8988T (cell line): ENCODE measurements at regions not wholly inside any gene's neighbourhood (a gene's known extent, or its start where the extent isn't known, plus 50 kb on each side); places are given as distances from the start of the nearest gene placed in this dataset.
"Not testable (repeated sequence)": the region's sequence is repeated elsewhere in the genome, so short reads cannot be mapped to it uniquely, and the experiment has no call there.

Experiments
- DNase-seq: peaks from one replicate; pipeline ENCODE4 v3.0.0; 2011

DNA sequence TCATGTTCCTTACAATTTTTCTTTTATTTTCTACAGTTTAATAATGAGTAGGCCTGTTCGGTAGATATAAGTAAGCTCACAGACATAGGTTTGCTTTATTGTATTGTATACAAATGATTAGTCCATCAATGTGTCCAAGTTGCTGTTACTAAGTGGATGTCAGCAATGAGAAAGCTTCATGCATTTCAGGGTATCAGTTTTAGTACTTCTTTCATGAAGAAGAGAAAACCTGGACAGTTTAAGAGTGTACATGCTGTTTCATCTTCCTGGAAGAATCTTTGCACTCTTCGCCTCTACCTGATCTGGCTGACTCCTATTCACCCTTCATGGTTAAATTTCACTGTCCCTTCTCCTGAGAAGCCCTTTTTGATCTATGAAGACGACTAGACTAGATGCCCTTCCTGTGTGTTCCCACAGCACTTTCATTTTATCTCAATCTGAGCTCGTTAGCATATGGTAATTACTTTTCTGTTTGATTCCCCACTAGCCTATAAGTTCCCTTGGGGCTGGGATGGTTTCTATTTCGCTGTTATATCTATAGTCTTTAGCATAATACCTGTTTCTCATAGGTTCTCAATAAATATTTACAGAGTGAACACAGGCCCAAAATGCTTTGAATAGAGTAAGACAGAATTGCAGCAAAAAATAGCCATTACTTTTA is 70.7 kb downstream of the CETN3 start:
- no peak for DNase-seq

DNA sequence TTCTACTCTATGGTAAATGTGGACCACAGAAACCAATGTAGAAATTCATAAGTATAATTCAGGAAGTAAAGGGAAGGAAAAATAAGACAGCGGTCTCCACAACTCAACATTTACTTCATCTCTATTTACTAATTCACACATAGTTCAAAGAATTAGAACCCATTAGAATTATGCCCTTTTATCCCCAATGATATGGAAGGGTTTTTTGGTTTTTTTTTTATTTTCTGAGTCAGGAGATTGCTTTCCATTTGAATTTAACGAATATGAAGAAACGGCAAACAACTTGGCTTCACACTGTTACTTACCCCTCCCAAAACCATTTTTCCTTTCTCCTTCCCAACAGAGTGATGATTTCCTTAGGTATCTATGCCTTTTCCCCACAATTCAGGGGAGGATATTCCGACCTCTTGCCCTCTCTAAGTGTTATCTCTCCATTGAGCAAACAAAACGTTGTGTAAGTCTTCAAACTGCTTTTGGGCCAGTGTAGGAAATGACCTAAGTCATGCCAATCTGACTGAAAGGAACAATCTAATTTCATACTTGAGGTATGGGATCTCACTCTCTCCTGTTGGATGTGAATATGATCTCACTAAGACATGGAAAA is 72.0 kb downstream of the CETN3 start:
- DNase-seq, result no peak

DNA sequence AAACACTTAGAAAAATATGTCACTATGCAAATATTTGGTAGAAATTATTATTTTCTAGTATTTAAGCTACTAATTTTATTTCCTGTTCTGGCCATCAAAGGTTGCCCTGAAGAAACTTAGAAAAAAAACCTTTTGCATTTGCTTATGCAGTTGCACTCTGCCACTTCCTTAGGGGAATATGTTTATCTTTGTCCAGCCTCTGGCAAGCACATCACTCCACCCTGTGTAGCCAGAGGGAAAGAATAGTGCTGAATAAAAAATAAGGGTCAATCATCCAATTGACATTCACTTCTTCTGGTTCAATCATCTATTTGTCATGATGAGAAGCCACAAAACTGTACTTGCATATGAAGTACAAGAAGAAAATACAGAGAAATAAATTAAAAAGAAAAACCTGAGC is 72.8 kb downstream of the CETN3 start:
- no peak for DNase-seq

DNA sequence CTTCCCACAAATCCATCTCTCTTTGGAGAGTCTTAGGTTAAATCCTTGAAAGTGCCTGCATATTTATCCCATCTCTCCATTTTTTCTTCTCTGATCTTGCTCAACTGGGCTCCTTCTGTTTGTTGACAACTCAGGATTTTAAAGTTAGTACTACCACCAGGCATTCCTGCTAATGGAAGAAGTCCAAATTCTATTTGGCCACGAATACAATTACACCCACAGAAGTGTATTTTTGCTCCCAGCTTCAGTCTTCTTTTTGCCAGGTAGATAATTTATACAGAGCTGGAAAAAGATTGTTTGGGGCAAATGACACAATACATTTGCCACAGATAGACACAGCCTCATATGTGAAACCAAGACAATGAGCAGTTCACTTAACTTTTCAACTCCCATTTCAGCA is 74.8 kb downstream of the CETN3 start:
- DNase-seq, result no peak

DNA sequence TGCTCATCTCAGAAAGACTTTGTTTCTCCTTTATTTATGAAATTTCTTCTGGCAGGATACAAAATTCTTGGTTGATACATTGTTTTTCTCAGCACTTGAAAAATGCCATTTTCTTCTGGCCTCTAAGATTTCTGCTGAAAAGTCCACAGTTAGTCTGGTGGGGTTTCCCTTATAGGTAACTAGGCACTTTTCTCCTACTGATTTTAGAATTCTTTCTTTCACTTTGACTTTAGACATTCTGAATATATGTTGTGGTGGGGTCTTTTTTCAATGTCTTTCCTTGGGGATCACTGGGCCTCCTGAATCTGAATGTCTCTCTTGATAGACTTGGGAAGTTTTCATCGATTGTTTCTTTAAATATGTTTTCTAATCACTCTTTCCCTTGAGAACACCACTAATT is 79.6 kb downstream of the CETN3 start:
- no peak for DNase-seq

DNA sequence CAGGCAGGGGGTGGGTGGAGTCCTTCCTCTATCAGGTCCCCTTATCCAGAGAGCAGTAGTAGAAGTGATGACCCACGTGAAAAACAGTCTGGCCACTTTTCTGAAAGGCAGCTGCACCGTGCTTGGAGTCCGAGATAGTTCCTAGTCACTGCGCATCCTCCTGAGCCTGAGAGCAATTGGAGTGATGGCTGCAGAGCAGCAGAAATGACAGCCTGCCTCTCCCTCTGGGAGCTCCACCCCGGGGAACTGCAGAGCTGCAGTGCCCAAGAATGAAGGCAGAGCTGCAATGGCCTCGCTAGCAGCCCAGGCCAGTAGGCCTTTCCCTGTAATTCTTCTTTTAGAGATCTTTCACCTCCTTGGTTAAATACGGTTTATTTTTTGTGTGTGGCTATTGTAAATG is 82.6 kb downstream of the CETN3 start:
- DNase-seq, result no peak

DNA sequence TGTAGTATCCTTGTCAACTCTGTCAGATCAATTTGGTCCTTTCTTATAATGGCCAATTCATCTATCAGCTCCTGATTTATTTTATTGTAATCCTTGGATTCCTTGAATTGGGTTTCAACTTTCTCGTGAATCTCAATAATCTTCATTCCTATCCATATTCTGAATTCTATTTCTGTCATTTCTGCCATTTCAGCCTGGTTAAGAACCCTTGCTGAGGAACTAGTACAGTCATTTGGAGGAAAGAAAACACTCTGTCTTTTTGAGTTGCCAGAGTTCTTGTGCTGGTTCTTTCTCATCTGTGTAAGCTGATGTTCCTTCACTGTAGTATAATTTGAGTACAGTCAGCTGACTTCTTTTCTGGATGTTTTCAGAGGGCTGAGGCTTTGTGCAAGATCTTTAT is 84.5 kb downstream of the CETN3 start:
- no peak for DNase-seq

DNA sequence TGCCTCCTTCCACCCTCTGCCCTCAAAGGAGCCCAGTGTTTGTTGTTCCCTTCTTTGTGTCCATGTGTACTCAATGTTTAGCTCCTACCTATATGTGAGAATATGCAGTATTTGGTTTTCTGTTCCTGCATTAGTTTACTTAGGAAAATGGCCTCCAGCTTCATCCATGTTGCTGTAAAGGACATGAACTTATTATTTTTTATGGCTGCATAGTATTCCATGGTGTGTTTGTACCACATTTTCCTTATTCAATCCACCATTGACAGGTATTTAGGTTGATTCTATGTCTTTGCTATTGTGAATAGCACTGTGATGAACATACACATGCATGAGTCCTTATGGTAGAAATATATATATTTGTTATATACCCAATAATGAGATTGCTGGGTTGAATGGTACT is 89.2 kb downstream of the CETN3 start:
- DNase-seq, result not testable (repeated sequence)

DNA sequence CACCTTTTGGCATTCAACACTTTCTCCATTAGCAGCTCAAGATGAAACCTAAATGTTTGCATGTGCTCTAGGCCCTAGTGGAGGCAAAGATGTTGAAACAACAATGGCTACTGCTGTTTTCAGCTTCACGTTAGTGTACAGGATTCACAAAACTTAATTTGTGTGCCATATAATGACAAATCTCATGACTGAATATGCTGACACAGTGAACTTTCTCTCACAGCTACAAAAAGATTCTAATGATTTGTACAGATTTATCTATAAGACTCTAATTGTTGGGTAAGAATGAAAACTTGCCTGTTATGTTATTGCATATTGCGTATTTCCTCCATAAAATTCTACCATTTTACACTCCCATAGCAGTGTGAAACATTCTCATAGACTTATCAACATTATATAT is 97.5 kb downstream of the CETN3 start:
- no peak for DNase-seq

DNA sequence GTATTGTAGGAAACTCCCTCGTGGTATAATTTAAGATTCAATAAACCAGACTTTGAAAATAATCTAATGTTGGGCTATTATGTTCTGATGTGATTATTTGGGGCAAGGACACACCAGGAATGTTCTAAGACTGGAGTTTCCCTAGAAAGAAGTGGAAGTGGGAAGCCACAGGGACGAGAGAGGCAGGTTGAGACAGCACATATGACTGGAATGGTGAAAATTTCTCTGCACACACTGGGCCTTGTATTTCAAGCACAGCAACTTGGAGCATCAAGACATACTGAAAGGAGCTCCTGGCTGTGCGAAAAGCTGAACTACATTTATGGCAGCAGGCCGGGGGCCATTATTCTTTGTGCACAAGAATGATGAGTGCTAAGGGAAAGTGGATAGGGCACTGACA is 98.2 kb downstream of the CETN3 start:
- no peak for DNase-seq

DNA sequence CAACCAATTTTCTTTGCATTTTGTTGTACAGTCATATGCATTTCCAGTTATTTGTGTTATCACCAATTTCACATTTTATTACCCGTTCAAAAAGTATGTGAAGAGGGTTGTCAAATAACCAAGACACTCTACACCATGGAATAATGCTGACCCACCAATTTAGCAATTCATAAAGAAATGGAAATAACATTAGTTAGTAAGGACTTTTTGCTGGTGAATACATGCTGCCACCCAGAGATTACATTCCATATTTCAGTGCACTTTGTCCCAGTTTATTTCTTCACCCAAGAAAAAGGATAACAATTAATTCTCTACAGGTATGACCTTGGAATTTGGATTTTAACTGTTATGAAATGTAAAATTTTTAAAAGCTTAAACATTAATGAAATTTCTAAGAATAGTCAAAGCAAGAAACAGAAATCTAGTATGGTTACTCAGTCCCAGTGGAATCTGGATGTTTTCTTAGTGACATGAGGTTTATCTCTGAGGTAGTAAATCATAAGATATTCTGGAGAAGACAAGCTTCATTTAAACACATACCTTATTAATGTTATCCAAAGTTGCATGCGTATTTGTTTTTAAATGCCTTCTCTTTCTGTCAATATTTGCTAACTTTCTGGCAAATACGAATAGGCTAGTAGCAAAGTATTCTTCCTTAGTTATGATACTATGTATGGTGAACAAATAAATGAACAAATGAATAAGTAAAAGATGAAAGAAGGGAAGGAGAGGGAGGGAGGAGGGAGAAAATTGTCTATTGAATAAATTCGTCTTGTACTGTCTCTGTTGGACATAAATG is 100.6 kb downstream of the CETN3 start:
- DNase-seq, result no peak

DNA sequence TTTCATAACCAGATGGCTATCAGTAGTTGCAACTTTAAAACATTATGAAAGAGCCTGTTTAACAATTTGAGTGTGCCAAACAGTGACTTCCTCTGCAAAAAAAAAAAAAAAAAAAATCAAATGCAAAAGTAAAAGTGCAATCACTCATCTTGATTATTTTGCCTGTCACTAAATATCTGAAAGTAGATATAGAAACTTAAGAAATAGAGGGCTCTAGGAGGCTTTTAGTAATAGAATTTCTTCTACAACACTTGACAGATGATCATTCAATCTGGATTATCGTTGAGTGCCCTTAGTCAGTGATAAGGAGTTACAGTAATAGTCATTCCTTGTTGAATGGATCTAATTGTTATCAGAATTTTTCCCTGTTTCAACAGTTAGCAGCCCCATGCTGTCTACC is 101.8 kb downstream of the CETN3 start:
- DNase-seq, result no peak

DNA sequence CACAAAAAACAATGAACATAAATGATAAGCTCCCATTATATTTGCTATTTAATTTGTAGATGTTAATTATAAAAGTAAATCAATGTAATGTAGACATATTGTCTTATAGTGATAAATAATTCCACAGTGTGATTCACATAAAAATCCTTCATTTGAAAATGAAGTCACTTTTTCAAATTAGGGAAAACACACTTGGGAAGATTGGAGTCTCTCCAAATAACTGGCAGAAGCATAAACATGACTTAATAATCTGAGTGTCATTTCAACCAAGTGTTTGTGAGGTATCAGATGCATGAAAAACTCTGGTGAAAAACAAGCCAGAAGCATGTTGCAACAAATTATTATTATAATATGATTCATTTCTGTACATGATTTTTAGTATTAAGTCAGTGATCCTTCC is 102.2 kb downstream of the CETN3 start:
- DNase-seq, result no peak

DNA sequence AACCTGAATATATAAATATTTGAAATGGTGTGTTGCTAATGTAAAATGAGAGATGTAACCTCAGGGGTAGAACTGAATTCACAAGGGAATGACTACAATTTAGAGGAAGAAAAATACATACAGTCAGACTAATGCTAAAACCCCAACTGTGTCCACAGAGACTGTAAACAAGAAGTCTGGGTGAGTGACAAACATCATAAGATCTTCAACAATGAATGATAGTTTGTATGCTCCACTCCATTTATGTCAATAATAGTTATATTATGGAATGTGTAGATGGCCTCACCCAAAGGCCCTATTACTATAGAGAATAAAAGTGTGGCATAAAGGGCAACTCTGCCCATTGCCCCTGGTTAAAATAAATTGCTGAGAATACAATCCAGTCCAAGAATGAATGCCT is 102.9 kb downstream of the CETN3 start:
- no peak for DNase-seq

DNA sequence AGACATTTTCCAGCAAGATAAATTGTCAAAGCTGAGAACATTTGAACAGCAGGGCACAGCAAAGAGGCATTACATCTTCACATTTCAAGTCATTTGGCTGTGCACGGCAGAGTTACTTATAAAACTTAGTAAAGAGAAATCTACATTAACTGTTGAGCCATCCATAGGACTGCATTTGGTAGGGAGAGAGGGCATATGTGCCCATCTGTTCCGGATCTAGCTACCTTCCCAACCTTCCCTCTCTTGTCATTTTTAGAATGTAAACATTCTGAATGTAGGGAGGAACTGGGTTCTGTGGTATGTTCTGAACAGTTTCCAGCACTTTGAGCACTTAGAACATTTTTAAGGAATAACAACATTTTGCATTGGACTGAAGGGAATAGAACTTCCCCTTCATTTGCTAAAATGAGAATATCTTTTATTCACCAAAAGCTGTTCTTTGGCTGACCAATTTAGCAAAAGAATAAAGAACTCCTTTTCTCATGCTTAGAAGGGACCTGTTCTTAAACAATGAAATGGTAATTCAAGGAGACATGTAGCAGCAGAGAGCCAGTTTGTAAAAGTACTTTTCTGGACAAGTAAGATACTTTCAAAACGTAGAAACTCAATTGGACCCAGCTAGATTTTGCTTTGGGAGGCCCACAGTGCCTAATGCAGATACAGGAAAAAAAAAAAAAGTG is 104.4 kb downstream of the CETN3 start:
- DNase-seq, result no peak

DNA sequence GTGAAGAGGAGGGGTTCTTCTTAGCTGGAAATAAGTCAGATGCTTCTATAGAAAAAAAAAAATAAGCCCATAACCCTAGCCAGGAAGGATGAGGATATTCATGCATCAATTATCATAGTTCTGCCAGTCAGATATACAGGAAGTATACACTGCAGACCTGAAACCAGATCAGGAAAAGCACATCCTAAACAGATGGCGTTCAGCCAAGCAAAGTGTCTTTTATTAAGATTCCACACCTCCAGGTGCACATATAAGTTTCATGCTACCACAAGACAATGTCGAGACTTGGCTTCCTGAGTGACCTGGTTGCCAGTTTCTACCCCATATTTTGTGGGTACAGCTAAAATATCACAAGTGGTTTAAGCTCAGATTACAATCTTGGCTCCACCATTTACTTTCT is 108.3 kb downstream of the CETN3 start:
- DNase-seq, result no peak

DNA sequence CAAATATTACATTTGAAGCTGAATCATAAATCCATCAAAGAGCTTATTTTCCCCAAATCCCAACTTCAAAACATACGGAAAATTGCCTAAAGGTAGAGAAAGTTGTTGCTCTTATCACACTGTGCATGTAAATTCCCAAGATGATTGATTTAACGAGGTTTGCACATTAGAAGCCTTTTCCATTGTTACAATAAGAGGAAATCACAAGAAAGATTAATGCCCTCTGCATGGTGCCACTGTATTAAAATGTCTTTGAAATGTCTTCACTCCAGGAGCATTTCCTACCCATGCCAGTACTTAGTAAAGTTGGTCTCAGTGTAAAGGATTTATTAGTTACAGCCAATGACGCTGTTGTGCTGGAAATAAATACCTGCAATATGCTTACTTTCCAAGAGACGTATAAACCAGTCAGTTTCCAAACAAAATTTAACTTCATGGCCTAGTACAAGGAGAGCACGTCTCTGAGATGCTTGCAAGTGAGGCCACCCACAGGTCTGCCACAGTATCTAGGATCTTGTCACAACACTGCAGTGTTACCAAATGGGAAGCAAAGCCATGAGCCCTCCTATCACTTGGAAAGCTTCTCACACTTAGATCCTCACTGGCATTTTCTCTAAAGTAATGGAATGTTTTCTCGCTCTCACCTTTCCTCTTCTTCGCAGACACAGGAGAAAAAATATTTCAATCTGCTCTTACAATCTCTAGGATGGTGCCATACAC is 112.4 kb downstream of the CETN3 start:
- no peak for DNase-seq

DNA sequence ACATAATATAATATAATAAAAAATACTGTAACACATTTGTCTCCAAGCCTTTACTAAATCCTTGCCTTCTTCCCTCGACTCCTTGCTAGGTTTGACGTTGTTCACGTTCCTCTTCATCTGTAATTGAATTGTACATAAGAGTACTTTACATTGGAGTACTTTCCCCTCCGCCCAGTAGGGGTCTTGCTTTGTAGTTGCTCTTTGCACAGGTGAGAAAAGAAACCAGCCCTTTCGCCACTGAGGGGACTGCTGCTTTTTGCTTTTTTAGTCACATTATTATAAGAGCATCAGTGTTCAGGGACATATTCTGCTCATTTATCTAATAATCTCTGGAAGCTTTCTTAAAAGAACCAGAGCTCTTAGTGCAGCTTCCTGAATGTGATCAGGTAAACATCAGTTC is 115.0 kb downstream of the CETN3 start:
- no peak for DNase-seq

DNA sequence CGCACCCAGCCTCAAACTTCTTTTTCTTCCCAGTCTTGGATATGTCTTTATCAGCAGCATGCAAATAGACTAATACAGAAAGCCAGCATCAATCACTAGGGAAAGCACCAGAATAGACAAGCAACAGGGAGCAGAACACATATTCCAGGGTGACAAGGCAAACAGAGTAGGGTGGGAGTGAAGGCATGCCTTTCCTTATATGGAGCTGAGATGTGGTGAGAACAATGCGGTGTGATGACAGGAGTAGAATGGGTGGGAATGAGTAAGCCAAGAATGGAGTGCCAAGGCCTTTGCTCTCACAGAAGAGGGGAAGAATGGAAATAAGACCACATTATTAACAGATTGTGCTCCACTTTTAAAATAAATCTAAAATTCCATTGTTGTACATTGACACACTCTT is 115.6 kb downstream of the CETN3 start:
- no peak for DNase-seq

DNA sequence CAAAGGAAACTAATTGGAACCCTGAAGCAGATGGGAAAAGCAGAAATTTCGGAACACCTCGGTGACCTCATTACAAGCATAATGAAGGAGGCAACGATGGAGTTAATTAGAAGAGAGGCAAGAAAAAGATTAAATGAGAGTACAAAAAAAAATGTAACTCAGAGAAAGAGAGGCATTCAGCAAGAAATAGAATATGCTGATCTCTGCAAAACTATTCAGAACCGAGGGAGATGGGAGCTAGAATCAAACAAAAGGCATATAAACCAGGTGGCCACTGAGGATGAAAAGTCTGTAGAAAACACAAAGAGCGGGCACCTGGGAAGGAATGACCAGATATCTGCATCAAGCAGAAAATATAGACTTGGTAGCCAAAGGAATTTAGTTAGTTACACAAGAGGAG is 118.9 kb downstream of the CETN3 start:
- DNase-seq, result no peak

DNA sequence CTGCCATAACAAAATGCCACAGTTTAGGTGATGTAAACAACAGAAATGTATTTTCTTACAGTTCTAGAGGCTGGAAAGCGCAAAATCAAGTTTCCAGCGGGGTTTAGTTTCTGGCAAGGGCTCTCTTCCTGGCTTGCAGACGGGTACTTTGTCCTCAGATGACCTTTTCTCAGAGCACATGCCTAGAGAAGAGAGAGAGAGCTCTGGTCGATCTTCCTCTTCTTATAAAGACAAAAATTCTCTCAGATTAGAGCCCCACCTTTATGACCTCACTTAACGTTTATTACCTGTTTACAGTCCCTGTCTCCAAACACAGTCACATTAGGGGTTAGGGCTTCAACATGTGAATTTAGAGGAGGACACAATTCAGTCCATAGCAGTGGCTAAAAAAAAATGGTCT is 119.7 kb downstream of the CETN3 start:
- DNase-seq, result no peak

DNA sequence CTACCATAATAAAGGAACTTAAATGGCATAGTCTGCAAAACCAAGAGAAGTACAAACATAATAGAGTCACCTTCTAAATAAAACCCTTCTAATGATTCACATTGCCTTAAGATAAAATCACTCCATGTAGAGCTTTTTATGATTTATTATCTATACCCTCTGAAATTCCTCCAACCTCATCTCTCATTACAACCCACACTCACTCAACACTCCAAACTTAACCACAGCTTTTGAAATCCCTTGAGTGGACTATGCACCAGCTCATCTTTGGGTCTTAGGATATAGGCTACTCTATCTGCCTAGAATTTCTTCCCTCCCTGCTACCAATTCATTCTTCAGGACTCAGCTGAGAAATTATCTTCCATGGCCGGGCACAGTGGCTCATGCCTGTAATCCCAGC is 122.5 kb downstream of the CETN3 start:
- no peak for DNase-seq

DNA sequence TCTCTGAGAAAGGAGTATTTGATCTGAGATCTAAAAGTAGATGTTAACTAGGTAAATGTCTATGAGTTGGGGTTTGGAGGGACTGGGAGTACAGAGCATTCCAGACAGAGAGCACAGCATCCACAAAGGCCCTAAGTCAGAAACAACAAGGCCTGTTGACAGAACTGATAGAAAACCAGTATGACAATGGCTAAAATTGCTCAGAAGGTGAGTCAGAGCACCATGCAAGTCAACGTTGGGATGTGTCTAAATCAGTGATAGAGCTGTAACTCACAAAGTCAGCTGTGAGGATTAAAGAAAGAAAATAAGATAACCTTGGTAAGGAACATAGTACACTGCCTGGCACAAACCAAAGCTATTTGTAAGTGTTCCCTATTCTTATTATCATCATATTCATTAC is 124.0 kb downstream of the CETN3 start:
- DNase-seq, result no peak
